ENCODE measurements at regions not wholly inside any gene's neighbourhood (a gene's known extent, or its start where the extent isn't known, plus 50 kb on each side); places are given as distances from the start of the nearest gene placed in this dataset.

GRCh38 chr14:98226411-98226810 lies 1045.6 kb downstream of the BCL11B start:
- TF ChIP-seq GABPA (IDR thresholded peaks at IDR 0.05; ENCODE audit: low read depth) = no peak
- TF ChIP-seq REST (IDR thresholded peaks at IDR 0.05; ENCODE audit: insufficient replicate concordance, low read depth) = no peak
- TF ChIP-seq SPI1 (IDR thresholded peaks at IDR 0.05; ENCODE audit: borderline replicate concordance, low read depth) = no peak
- no peak for TF ChIP-seq POLR2AphosphoS5 (IDR thresholded peaks at IDR 0.05; ENCODE audit: low read depth)
- TF ChIP-seq CTCF (IDR thresholded peaks at IDR 0.05; ENCODE audit: insufficient read depth, low read length) = no peak
- no peak overlapping the region for H3K4me3 ChIP-seq (replicated peaks; ENCODE audit: insufficient read depth, low read length)
- DNase-seq (ENCODE audit: low read depth in 1 of 2, low spot score in 1 of 2) = no peak
- no peak overlapping the region for H3K27ac ChIP-seq (replicated peaks)
- H3K27me3 ChIP-seq (ENCODE audit: insufficient read depth, poor library complexity, severe bottlenecking) = no peaks in the 10 kb centered on the region

GRCh38 chr14:98227000-98227726 lies 1044.8 kb downstream of the BCL11B start:
- no peak overlapping the region for H3K4me3 ChIP-seq (replicated peaks; ENCODE audit: insufficient read depth, low read length)
- H3K27me3 ChIP-seq (ENCODE audit: insufficient read depth, poor library complexity, severe bottlenecking) = no peaks in the 10 kb centered on the region
- no peak overlapping the region for H3K27ac ChIP-seq (replicated peaks)
- no peak for TF ChIP-seq REST (IDR thresholded peaks at IDR 0.05; ENCODE audit: insufficient replicate concordance, low read depth)
- no peak for TF ChIP-seq POLR2AphosphoS5 (IDR thresholded peaks at IDR 0.05; ENCODE audit: low read depth)
- TF ChIP-seq SPI1 (IDR thresholded peaks at IDR 0.05; ENCODE audit: borderline replicate concordance, low read depth) = no peak
- no peak for TF ChIP-seq GABPA (IDR thresholded peaks at IDR 0.05; ENCODE audit: low read depth)
- TF ChIP-seq CTCF (IDR thresholded peaks at IDR 0.05; ENCODE audit: insufficient read depth, low read length) = no peak
- DNase-seq (ENCODE audit: low read depth in 1 of 2, low spot score in 1 of 2) = no peak

GRCh38 chr14:98227727-98228111 lies 1044.3 kb downstream of the BCL11B start:
- DNase-seq (ENCODE audit: low read depth in 1 of 2, low spot score in 1 of 2) = no peak
- Histone ChIP-seq H3K27ac (replicated peaks) (no peak overlapping the region), H3K4me3 (replicated peaks; ENCODE audit: insufficient read depth, low read length) (no peak overlapping the region), H3K27me3 (ENCODE audit: insufficient read depth, poor library complexity, severe bottlenecking) (no peaks in the 10 kb centered on the region)
- TF ChIP-seq POLR2AphosphoS5 (IDR thresholded peaks at IDR 0.05; ENCODE audit: low read depth) = no peak
- TF ChIP-seq SPI1 (IDR thresholded peaks at IDR 0.05; ENCODE audit: borderline replicate concordance, low read depth) = no peak
- TF ChIP-seq GABPA (IDR thresholded peaks at IDR 0.05; ENCODE audit: low read depth) = no peak
- TF ChIP-seq REST (IDR thresholded peaks at IDR 0.05; ENCODE audit: insufficient replicate concordance, low read depth) = no peak
- TF ChIP-seq CTCF (IDR thresholded peaks at IDR 0.05; ENCODE audit: insufficient read depth, low read length) = no peak
